ENCODE measurements at regions not wholly inside any gene's neighbourhood (a gene's known extent, or its start where the extent isn't known, plus 50 kb on each side); places are given as distances from the start of the nearest gene placed in this dataset.
A peak's percentile ranks its signal among the peaks of the same experiment; 100 is the strongest.
"Not testable (repeated sequence)": the region's sequence is repeated elsewhere in the genome, so short reads cannot be mapped to it uniquely, and the experiment has no call there.

DNA sequence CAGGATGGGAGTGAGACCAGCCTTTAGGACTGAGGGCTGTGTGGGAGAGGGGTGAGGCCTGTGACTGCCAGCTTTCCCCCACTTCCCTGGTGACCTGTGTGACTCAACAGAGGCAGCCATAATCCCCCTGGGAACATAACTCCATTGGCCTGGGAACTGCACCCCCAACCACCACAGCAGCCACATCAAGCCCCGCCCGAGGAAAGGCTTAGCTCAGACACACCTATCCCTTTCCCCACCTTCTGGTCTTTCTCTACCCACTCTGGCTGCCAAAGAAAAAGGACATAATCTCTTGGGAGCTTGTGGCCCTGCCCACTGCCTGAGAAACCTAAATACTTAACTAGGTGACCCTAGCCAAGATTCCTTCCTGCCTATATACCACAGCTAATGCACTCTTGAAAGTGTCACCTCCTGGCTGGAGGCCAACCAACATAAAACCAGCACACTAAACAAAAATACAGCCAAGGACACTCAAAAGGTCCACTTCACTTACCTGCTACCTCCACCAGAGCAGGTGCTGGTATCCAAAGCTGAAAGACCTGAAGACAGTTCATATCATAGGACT is 406.6 kb upstream of the CAMK1G start:
- no peak for DNase-seq (ENCODE audit: low spot score)

GRCh38 chr1:209183195-209183594 is 400.3 kb upstream of the CAMK1G start:
- DNase-seq (ENCODE audit: low spot score): no peak

- DNase-seq (ENCODE audit: low spot score): no peak
These were observed 395.9 kb upstream of the CAMK1G start for GRCh38 chr1:209187589-209187988.

DNA sequence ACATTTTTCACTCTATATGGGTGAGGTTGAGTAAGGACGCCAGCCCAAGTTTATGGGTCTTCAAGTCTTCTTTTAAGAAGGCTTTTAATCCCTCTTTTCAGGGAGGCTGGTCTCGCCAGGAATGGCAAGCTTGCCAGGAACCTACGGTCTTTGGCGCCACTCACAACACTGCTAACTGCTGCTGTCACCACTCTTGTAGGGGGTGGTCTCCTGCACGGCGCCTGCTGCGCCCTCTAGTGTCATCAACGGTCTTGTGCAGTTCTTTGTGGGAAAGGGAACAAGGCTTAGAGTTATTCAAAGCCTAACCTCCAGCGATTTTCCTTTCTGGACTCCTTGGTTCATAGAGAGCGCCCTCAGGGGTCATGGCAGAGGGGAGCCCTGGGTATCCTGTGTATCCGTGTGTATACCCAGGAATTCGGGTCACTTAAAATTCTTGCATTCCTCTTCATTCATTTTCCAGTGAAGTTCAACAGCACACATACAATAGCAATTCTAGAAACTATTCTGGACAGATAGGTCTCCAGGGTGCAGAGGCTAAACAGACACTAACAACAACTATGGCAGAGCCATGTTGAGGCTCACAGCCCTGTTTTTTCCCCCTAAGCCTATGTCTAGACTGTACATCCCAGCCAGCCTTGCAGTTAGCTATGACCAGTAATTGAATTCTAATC is 392.8 kb upstream of the CAMK1G start:
- DNase-seq (ENCODE audit: low spot score): peak; percentile 62

DNA sequence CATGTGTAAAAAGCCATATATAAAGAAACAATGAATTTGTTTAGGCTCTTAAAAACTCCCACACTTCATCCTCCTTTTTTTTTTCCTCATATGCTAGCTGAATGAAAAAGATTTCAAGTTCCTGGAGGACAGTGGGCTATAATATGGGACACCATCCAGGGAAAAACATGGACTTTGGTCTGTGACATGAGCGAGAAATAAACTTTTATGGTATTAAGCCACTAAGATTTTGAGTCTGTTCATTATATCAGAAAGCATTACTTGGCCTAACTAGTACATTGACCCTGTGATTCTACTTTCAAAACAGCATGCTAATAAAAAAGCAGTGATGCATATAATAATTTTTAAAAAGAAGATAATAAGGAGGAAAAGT is 392.3 kb upstream of the CAMK1G start:
- DNase-seq (ENCODE audit: low spot score): no peak

DNA sequence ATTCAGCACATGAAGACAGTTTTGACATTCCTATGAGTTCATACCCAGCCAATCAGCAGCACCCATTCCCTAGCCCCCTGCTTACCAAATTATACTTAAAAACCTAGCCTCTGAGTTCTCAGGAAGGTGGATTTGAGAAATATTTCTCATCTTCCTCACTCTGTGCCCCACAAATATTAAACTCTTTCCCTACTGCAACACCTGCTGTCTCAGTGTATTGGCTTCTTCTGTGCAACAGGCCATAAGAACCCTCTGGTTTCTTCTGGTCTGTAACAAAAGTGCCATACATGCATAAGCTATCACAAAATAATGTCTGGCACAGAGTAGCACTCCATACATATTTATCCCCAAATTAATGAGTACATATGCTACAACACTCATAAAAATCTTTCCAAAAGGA is 387.4 kb upstream of the CAMK1G start:
- DNase-seq (ENCODE audit: low spot score): no peak

- DNase-seq (ENCODE audit: low spot score): no peak
These were observed 384.4 kb upstream of the CAMK1G start for GRCh38 chr1:209198961-209199750.

- no peak for DNase-seq (ENCODE audit: low spot score)
These were observed 383.7 kb upstream of the CAMK1G start for GRCh38 chr1:209199822-209200221.

GRCh38 chr1:209202321-209202720 is 381.2 kb upstream of the CAMK1G start:
- DNase-seq (ENCODE audit: low spot score): not testable (repeated sequence)

GRCh38 chr1:209202830-209203532 is 380.5 kb upstream of the CAMK1G start:
- DNase-seq (ENCODE audit: low spot score): peak; percentile 81

DNA sequence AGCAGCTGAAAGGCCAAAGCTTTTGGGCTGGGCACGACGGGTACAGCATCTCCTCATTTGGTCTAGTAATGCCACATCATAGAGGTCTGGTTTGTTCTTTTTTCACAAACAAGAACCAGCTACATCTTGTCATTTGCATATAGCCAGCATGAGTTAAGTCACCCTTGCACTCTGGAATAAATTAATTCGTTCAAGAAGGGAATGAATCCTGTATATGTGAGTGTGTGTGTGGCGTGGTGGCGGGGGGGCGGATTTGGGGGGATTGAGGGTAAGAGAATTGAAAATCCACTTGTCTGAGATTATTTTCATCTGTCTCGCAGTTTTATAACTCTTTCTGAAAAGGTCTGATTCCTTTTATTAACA is 380.0 kb upstream of the CAMK1G start:
- DNase-seq (ENCODE audit: low spot score): no peak

DNA sequence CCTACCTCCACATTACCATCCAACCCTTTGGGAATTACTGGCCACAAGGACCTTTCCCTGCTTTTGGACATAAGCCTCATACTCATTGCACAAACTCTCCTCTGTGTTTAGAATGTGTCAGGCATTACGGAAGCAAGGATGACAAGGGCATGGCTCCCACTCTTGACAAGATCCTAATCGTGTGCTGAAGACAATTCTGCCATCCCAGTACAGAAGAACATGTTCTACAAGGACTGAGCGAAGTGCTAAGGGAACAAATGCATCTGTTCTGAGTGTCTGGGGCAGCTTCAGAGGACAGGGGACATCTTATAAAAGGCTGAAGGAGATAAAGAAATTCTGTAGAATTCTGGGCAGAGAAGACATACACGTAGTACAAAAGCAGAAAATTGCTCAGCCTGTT is 378.5 kb upstream of the CAMK1G start:
- no peak for DNase-seq (ENCODE audit: low spot score)

DNA sequence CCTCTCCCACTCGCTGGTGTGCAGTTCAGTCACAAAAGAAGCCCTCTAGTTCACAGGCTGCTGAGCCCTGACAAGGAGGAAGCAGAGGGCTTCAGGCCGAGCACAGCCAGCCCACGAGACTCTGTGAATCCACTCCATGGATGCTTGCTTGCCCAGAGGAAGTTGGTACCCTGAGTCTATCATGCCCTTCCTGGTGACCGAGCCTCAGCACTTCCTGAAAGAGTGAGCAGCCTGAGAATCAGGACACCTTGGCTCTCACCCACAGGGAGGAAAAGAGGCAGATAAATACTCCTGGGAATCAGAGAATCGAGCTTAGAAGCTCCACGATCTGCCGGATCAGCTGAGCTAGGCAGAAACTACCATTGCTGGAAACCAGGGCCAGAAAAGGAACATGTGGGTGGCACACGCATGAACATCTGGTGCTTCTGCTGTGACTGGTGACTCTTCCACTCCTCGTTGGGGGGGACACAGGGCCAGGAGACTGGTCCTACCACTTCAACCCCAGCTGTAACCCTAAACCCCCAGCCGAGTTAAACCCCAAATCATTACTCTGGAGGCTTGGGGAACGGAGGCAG is 376.3 kb upstream of the CAMK1G start:
- peak; percentile 65 for DNase-seq (ENCODE audit: low spot score)

DNA sequence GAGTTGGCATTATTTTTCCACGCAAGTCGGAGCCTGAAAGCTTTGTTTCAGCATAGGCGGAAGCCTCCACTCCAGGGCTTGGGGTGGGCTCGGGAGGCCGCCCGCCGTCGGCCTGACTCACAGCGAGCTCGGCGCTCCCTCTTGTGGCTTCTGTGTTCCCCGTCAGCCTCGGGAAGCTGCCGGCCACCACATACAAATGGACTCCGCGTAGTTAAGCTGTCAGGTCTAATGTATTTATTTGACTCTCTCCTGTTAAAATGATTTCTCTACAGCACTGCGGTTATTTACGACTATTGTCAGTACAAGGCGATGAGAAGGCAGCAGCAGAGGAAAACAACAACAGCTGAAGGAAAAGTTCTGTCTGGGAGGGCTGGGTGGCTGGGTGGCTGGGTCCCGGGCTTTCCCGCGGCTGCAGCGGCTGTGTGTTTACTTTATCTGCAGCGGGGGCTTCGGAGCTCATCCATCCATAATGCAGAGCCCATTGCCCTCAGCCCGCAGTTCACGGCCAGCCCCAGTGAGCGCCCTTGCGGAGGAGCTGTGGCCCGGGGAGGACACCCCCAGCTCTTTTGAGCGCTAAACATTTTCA is 375.7 kb upstream of the CAMK1G start:
- DNase-seq (ENCODE audit: low spot score): peak; percentile 88

DNA sequence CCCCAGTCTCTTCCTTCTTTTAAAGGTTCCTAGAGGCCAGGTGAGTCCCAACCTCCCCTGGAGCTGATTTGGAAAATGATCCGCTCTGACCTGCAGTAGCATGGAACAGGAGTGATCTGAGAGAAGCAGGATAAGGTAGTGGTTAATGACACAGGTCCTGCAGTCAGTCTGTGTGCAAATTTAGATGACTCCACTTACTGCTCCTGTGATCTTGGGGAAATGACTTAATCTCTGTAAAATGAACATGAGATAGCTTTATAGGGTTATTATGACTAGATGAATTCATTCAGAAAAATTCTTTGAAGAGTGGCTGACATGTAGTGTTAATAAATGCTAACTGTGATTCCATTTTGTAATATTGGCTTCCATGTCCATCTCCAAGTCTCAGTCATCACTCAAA is 374.9 kb upstream of the CAMK1G start:
- DNase-seq (ENCODE audit: low spot score): no peak

DNA sequence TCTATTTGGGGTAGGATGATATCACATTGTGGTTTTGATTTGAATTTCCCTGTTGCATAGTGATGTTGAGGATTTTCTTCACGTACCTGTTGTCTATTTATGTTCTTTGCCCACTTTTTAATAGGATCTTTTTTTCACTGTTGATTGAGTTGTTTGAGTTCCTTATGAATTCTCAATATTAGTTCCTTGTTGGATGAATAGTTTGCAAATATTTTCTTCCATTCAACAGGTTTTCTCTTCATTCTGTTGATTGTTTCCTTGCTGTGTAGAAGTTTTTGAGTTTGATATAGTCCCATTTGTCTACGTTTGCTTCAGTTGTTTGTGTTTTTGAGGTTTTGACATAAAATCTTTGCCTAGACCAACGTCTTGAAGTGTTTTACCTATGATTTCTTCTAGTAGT is 369.5 kb upstream of the CAMK1G start:
- DNase-seq (ENCODE audit: low spot score): no peak

DNA sequence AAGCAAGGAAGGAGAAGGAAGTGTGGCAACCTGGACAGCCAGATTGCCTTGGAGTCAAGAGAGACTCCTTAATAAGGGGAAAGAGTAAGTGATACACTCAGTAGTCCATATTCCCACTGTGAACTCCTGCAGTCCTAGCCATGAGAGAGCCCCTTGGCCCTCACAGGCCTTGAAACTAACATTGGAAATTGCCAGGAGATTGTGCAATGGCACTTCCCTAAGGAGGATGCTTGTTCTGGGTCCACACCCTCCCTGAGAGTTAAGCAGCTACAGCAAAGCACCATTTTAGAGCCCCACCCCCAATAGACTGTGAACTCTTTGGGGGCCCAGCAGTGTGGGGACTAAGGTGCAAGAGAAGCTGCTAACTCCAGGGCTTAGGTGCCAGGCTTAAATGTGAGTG is 367.7 kb upstream of the CAMK1G start:
- no peak for DNase-seq (ENCODE audit: low spot score)

DNA sequence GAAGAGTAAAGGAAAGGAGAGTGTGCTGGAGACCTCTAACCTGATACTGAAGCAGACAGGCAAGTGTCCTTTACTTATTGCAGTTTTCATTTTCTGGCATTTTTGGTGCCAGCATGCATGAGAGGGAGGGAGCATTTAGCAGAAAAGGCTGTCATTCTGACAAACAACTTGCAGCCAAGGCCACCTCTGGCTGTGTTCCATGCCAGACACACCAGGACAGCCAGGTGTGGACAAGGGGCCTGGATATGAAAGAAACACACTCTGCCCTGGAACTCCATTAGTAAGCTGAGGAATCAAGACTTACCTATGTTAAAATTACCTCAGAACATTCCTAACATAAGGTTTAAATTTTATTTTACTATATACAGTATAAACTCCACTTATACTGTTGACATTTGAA is 365.4 kb upstream of the CAMK1G start:
- no peak for DNase-seq (ENCODE audit: low spot score)

DNA sequence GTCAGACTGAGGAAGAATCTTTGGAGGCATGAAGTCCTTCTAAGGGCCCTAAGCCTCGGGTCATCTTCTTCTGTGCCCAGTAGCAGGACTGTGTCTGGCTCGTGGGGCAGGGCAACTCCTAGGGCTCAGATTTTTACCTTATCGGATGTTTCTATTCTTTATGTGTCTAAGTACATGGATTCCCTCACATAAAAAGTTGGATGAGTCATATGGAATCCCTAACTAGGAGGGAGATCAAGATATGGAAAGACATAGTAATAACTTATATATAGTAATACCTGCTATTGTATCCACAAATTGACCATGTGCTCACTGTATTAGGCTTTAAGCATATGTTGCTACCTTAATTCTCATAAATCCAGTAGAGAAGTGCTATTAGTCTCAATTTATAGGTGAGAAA is 364.5 kb upstream of the CAMK1G start:
- DNase-seq (ENCODE audit: low spot score): no peak

DNA sequence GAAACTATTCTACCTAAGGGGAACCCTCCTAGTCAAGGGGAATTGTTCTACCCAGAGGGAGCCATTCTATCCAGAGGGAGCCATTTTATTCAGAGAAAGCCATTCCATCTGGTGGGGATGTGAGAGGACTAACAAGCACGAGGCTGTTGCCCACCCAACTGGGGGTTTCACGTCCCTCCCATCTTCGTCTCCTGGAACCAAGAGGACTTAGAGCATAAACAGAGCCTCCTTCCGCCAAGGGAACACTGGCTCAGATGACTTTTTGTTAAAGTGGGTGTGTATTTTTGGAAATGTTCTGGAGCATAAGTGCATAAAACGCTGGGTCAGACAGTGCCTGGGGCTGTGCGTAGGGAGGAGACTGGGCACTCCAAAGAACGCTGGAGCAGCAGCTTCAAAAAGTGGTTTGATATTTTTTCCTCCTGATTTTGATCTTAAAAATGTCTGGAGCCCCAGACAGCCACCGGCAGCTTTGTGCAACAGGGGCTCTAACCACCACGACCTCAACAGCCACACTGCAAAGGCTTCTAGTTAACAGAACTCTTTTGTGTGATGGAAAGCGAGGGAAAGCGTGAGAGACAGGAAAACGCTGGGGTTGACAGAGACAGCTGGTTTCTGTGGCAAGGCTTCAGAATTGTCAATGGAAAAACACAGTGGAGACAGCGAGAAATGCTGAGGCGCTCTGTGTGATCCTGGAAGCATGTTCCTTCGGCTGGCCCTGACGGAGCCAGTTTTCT is 363.6 kb upstream of the CAMK1G start:
- DNase-seq (ENCODE audit: low spot score): peak; percentile 76

DNA sequence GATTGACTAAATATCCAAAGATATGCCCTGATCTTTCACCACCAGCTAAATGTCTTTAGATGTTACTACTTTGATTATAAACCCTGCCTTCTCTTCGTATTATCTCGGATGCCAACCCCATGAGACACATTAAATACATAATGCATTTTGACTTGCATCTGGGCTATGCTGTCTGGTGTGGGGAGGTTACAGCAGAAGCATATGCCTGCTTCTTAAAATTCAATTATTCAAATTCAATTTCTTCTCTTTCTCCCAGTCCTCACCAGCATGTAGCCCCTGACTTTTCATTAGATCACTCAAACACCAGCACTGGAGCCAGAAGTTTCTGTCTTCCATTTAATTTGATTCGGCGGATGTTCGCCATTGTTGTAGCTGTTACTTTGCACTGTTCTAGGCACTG is 360.7 kb upstream of the CAMK1G start:
- no peak for DNase-seq (ENCODE audit: low spot score)

DNA sequence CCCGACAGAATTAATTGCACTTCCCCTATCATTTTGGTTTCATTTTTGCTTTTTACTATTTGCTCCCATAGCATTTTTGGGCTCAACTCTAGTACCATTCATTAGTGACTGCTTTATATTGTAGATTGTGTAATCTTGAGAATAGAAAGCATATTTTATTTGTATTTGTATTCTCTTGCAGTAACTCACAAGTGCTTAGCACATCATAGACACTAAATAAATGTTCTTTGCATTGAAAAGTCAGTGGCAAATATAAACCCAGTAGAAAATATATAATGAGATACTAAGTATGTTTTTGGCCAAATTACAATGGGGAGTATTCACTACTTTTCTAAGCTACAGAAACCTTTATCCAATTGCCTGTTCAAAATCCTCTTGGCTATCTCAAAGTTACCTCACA is 359.7 kb upstream of the CAMK1G start:
- no peak for DNase-seq (ENCODE audit: low spot score)

Measured in Ammon's horn (tissue), 1 donor.